WTC11 (cell line): ENCODE measurements at regions not wholly inside any gene's neighbourhood (a gene's known extent, or its start where the extent isn't known, plus 50 kb on each side); places are given as distances from the start of the nearest gene placed in this dataset.

Source experiments
- ATAC-seq: fragments of 200-7000 bp; cut with Tn5 transposase; 2 replicates; pipeline ENCODE4 v1.10.0; 2021; ENCODE audit warnings: mild to moderate bottlenecking, moderate library complexity
- CTCF ChIA-PET: fragments of 300-600 bp; sonication (Branson Sonifier 250); formaldehyde crosslinking; loops from one replicate; lab custom pipeline; 2021; ENCODE audit warnings: antibody characterized with exemption; lab: Charles Lee
- POLR2A ChIA-PET: fragments of 350-600 bp; sonication (Branson Sonifier 250); formaldehyde crosslinking; loops from one replicate; lab custom pipeline; 2021; ENCODE audit warnings: antibody characterized with exemption; lab: Charles Lee
- DNase-seq: peaks from one replicate; pipeline ENCODE4 v3.0.0; 2021; ENCODE audit warnings: low spot score
- H3K27ac Mint-ChIP-seq: 2 replicates; pipeline ENCODE4 v1.8.0; 2021; ENCODE audit warnings: mixed read lengths
- H3K27me3 Mint-ChIP-seq: 2 replicates; pipeline ENCODE4 v1.8.0; 2021; ENCODE audit warnings: low read depth, mild to moderate bottlenecking, moderate library complexity, mixed read lengths
- H3K36me3 Mint-ChIP-seq: 2 replicates; pipeline ENCODE4 v1.8.0; 2021; ENCODE audit warnings: mixed read lengths
- H3K4me1 Mint-ChIP-seq: 2 replicates; pipeline ENCODE4 v1.8.0; 2022; ENCODE audit warnings: mixed read lengths
- H3K4me3 Mint-ChIP-seq: 2 replicates; pipeline ENCODE4 v1.8.0; 2021; ENCODE audit warnings: mild to moderate bottlenecking, moderate library complexity, mixed read lengths
- H3K9me3 Mint-ChIP-seq: 2 replicates; pipeline ENCODE4 v1.8.0; 2021; ENCODE audit warnings: mixed read lengths
- ATF1 ChIP-seq: sonication (generic); formaldehyde crosslinking; IDR thresholded peaks from 2 replicates; pipeline ENCODE4 v1.8.1; 2023; ENCODE audit warnings: mild to moderate bottlenecking, moderate library complexity, missing genetic modification reagents
- ELF4 ChIP-seq: sonication (generic); formaldehyde crosslinking; IDR thresholded peaks from 2 replicates; pipeline ENCODE4 v1.8.1; 2022; ENCODE audit warnings: low read depth, mild to moderate bottlenecking, moderate library complexity, missing genetic modification reagents
- ETV6 ChIP-seq: sonication (generic); formaldehyde crosslinking; IDR thresholded peaks from 2 replicates; pipeline ENCODE4 v1.8.1; 2022; ENCODE audit warnings: mild to moderate bottlenecking, missing genetic modification reagents
- GTF2I ChIP-seq: fragments of 250-450 bp; sonication (Bioruptor Pico); conservative IDR thresholded peaks from 2 replicates; pipeline ENCODE4 v1.4.0; 2021; ENCODE audit warnings: mild to moderate bottlenecking
- HMGA2 ChIP-seq: fragments of 250-450 bp; sonication (Bioruptor Pico); IDR thresholded peaks from 2 replicates; pipeline ENCODE4 v1.4.0; 2021; ENCODE audit warnings: mild to moderate bottlenecking, moderate library complexity
- NFE2L1 ChIP-seq: sonication (generic); formaldehyde crosslinking; IDR thresholded peaks from 2 replicates; pipeline ENCODE4 v1.8.1; 2023; ENCODE audit warnings: missing genetic modification reagents
- PRRX2 ChIP-seq: fragments of 250-450 bp; sonication (Bioruptor Pico); IDR thresholded peaks from 2 replicates; pipeline ENCODE4 v1.8.0; 2021; ENCODE audit warnings: mild to moderate bottlenecking
- SOX15 ChIP-seq: fragments of 250-450 bp; sonication (Bioruptor Pico); IDR thresholded peaks from 2 replicates; pipeline ENCODE4 v1.9.0; 2021; ENCODE audit warnings: mild to moderate bottlenecking
- TEAD4 ChIP-seq: sonication (generic); formaldehyde crosslinking; IDR thresholded peaks from 2 replicates; pipeline ENCODE4 v1.8.0; 2022; ENCODE audit warnings: mild to moderate bottlenecking, missing genetic modification reagents
- TF ChIP-seq, protein P1 (sequence below): fragments of 200-600 bp; IDR thresholded peaks from 2 replicates; pipeline ENCODE4 v1.8.0; 2022; ENCODE audit warnings: antibody characterized with exemption
- TF ChIP-seq, protein P2 (sequence below): sonication (generic); formaldehyde crosslinking; conservative IDR thresholded peaks from 2 replicates; pipeline ENCODE4 v1.8.1; 2023; ENCODE audit warnings: mild to moderate bottlenecking, low read depth, missing genetic modification reagents, moderate library complexity
- TF ChIP-seq, protein P3 (sequence below): sonication (generic); formaldehyde crosslinking; IDR thresholded peaks from 2 replicates; pipeline ENCODE4 v1.8.0; 2022; ENCODE audit warnings: mild to moderate bottlenecking, missing genetic modification reagents
- TF ChIP-seq, protein P4 (sequence below): sonication (generic); formaldehyde crosslinking; IDR thresholded peaks from 2 replicates; pipeline ENCODE4 v1.8.1; 2022; ENCODE audit warnings: low read depth, mild to moderate bottlenecking, moderate library complexity, missing genetic modification reagents, borderline replicate concordance
- TF ChIP-seq, protein P5 (sequence below): sonication (generic); formaldehyde crosslinking; IDR thresholded peaks from 2 replicates; pipeline ENCODE4 v1.8.1; 2022; ENCODE audit warnings: low read depth, missing genetic modification reagents, borderline replicate concordance
- TF ChIP-seq, protein P6 (sequence below): sonication (generic); formaldehyde crosslinking; conservative IDR thresholded peaks from 2 replicates; pipeline ENCODE4 v1.8.1; 2022; ENCODE audit warnings: mild to moderate bottlenecking, missing genetic modification reagents
- TF ChIP-seq, protein P7 (sequence below): sonication (generic); formaldehyde crosslinking; IDR thresholded peaks from 2 replicates; pipeline ENCODE4 v1.8.0; 2022; ENCODE audit warnings: mild to moderate bottlenecking, missing genetic modification reagents
- TF ChIP-seq, protein P8 (sequence below): sonication (generic); formaldehyde crosslinking; IDR thresholded peaks from 2 replicates; pipeline ENCODE4 v1.8.1; 2023; ENCODE audit warnings: mild to moderate bottlenecking, missing genetic modification reagents, moderate library complexity

DNA sequence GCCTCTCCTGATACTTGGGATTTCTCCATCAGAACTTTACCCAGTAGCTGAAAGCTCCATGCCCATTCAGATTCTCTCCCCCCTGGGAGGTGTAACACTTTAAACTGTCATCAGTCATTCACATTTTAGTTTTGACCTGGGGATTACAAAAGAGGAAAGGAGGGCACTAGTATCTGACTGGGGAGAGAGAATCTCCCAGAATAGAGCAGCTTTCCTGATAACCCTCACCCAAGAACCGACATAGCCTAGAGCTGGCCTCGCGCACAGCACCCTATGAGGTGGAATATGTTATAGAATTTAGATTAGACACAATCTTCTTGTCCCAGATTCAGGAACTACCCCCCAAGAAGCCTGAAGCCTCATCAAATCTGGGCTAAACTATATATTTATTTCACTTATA is 950.2 kb upstream of the TENM3 start:
- H3K9me3 Mint-ChIP-seq, result peaks cover 6% of the 10 kb centered on the region; the same call in 1 of the 2 replicates
- ChIA-PET CTCF (no interaction called here), POLR2A (no interaction called here)
- H3K27ac Mint-ChIP-seq, result no peak overlapping the region
- no peak overlapping the region for H3K4me3 Mint-ChIP-seq
- no peaks in the 10 kb centered on the region for H3K36me3 Mint-ChIP-seq
- ATAC-seq, result peak; percentile 28; the same call in 1 of the 2 replicates
- no peak for DNase-seq
- no peaks in the 10 kb centered on the region for H3K27me3 Mint-ChIP-seq
- TF ChIP-seq, protein P1, sequence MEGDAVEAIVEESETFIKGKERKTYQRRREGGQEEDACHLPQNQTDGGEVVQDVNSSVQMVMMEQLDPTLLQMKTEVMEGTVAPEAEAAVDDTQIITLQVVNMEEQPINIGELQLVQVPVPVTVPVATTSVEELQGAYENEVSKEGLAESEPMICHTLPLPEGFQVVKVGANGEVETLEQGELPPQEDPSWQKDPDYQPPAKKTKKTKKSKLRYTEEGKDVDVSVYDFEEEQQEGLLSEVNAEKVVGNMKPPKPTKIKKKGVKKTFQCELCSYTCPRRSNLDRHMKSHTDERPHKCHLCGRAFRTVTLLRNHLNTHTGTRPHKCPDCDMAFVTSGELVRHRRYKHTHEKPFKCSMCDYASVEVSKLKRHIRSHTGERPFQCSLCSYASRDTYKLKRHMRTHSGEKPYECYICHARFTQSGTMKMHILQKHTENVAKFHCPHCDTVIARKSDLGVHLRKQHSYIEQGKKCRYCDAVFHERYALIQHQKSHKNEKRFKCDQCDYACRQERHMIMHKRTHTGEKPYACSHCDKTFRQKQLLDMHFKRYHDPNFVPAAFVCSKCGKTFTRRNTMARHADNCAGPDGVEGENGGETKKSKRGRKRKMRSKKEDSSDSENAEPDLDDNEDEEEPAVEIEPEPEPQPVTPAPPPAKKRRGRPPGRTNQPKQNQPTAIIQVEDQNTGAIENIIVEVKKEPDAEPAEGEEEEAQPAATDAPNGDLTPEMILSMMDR, result no peak
- TF ChIP-seq PRRX2 (CRISPR knock-in tag) (no peak), SOX15 (CRISPR knock-in tag) (no peak), ELF4 (CRISPR knock-in tag) (no peak), GTF2I (CRISPR knock-in tag) (no peak), TEAD4 (CRISPR knock-in tag) (no peak), NFE2L1 (no peak)
- TF ChIP-seq, protein P2, sequence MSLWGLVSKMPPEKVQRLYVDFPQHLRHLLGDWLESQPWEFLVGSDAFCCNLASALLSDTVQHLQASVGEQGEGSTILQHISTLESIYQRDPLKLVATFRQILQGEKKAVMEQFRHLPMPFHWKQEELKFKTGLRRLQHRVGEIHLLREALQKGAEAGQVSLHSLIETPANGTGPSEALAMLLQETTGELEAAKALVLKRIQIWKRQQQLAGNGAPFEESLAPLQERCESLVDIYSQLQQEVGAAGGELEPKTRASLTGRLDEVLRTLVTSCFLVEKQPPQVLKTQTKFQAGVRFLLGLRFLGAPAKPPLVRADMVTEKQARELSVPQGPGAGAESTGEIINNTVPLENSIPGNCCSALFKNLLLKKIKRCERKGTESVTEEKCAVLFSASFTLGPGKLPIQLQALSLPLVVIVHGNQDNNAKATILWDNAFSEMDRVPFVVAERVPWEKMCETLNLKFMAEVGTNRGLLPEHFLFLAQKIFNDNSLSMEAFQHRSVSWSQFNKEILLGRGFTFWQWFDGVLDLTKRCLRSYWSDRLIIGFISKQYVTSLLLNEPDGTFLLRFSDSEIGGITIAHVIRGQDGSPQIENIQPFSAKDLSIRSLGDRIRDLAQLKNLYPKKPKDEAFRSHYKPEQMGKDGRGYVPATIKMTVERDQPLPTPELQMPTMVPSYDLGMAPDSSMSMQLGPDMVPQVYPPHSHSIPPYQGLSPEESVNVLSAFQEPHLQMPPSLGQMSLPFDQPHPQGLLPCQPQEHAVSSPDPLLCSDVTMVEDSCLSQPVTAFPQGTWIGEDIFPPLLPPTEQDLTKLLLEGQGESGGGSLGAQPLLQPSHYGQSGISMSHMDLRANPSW, result no peak
- TF ChIP-seq, protein P3, sequence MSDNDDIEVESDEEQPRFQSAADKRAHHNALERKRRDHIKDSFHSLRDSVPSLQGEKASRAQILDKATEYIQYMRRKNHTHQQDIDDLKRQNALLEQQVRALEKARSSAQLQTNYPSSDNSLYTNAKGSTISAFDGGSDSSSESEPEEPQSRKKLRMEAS (CRISPR knock-in tag), result no peak
- TF ChIP-seq, protein P4, sequence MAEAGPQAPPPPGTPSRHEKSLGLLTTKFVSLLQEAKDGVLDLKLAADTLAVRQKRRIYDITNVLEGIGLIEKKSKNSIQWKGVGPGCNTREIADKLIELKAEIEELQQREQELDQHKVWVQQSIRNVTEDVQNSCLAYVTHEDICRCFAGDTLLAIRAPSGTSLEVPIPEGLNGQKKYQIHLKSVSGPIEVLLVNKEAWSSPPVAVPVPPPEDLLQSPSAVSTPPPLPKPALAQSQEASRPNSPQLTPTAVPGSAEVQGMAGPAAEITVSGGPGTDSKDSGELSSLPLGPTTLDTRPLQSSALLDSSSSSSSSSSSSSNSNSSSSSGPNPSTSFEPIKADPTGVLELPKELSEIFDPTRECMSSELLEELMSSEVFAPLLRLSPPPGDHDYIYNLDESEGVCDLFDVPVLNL (CRISPR knock-in tag), result no peak
- TF ChIP-seq, protein P5, sequence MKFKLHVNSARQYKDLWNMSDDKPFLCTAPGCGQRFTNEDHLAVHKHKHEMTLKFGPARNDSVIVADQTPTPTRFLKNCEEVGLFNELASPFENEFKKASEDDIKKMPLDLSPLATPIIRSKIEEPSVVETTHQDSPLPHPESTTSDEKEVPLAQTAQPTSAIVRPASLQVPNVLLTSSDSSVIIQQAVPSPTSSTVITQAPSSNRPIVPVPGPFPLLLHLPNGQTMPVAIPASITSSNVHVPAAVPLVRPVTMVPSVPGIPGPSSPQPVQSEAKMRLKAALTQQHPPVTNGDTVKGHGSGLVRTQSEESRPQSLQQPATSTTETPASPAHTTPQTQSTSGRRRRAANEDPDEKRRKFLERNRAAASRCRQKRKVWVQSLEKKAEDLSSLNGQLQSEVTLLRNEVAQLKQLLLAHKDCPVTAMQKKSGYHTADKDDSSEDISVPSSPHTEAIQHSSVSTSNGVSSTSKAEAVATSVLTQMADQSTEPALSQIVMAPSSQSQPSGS (CRISPR knock-in tag), result no peak
- TF ChIP-seq, protein P6, sequence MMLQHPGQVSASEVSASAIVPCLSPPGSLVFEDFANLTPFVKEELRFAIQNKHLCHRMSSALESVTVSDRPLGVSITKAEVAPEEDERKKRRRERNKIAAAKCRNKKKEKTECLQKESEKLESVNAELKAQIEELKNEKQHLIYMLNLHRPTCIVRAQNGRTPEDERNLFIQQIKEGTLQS (CRISPR knock-in tag), result no peak
- TF ChIP-seq, protein P7, sequence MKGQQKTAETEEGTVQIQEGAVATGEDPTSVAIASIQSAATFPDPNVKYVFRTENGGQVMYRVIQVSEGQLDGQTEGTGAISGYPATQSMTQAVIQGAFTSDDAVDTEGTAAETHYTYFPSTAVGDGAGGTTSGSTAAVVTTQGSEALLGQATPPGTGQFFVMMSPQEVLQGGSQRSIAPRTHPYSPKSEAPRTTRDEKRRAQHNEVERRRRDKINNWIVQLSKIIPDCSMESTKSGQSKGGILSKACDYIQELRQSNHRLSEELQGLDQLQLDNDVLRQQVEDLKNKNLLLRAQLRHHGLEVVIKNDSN (CRISPR knock-in tag), result no peak
- peaks cover 28% of the 10 kb centered on the region for H3K4me1 Mint-ChIP-seq

DNA sequence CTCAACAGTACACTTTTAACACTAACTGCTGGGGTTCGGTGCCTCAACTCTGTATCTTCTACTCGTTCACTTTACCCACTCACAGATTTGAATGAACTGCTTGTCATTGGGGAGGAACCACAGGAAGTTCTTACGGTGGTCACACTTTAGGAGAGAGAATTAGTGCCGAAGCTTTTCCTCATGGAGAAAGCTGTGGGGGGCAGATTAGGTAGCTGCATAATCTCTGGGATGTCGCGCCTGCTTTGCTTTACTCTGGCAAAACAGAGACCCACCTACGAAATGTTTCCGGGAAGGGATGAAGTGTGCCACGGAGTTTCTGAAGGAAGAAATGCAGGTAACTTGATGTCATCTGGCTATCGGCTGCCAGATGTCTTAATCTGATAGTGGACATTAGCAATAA is 949.7 kb upstream of the TENM3 start:
- H3K4me1 Mint-ChIP-seq, result peaks cover 26% of the 10 kb centered on the region
- no peaks in the 10 kb centered on the region for H3K36me3 Mint-ChIP-seq
- no peaks in the 10 kb centered on the region for H3K27me3 Mint-ChIP-seq
- TF ChIP-seq HMGA2, result no peak
- H3K4me3 Mint-ChIP-seq, result no peak overlapping the region
- no peak overlapping the region for H3K27ac Mint-ChIP-seq
- ATAC-seq (no peak), DNase-seq (no peak)
- ChIA-PET CTCF (no interaction called here), POLR2A (no interaction called here)
- peaks cover 9% of the 10 kb centered on the region; the same call in 1 of the 2 replicates for H3K9me3 Mint-ChIP-seq

DNA sequence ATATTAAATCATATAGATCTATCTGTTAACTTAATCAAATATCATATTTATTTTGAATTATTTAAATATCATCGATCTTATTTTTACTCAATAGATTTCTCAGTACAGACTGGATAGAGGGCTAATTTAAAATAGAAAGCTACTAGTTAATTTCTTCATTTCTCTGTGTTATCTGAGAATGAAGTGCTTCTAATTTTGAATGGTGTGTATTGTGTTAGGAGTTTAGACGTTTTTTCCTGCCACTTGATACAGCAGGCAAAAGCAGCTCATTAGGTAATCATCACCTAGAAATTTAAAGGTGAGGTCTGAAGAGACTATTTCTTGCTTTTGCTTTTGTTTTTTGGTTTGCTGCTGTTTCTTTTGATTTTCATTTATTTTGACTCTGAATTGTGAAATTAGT is 948.8 kb upstream of the TENM3 start:
- ChIA-PET CTCF (interaction anchor here (1.2 to 1.5 kb wide), 2 partner anchors 33 to 234 kb away, joined by 3 to 4 read pairs; no protein-coding TSS in a partner anchor), POLR2A (no interaction called here)
- ATAC-seq, result no peak
- no peak overlapping the region for H3K4me3 Mint-ChIP-seq
- no peak for TF ChIP-seq SOX15 (CRISPR knock-in tag)
- TF ChIP-seq, protein P8, sequence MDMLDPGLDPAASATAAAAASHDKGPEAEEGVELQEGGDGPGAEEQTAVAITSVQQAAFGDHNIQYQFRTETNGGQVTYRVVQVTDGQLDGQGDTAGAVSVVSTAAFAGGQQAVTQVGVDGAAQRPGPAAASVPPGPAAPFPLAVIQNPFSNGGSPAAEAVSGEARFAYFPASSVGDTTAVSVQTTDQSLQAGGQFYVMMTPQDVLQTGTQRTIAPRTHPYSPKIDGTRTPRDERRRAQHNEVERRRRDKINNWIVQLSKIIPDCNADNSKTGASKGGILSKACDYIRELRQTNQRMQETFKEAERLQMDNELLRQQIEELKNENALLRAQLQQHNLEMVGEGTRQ (CRISPR knock-in tag), result no peak
- no peak for TF ChIP-seq ATF1 (CRISPR knock-in tag)
- TF ChIP-seq, protein P5 (CRISPR knock-in tag), result no peak
- no peak for TF ChIP-seq GTF2I (CRISPR knock-in tag)
- TF ChIP-seq ETV6 (CRISPR knock-in tag), result no peak
- no peak for DNase-seq
- H3K9me3 Mint-ChIP-seq, result peaks cover 15% of the 10 kb centered on the region
- peaks cover 19% of the 10 kb centered on the region for H3K4me1 Mint-ChIP-seq
- H3K27ac Mint-ChIP-seq, result no peak overlapping the region
- H3K27me3 Mint-ChIP-seq, result no peaks in the 10 kb centered on the region
- no peaks in the 10 kb centered on the region for H3K36me3 Mint-ChIP-seq
